DMS53 (cell line): ENCODE measurements at regions not wholly inside any gene's neighbourhood (a gene's known extent, or its start where the extent isn't known, plus 50 kb on each side); places are given as distances from the start of the nearest gene placed in this dataset.

ENCODE experiments used
- DNase-seq: peaks from one replicate; lab custom pipeline; 2025; lab: John Stamatoyannopoulos, UW

GRCh38 chr5:143663872-143664271, 148.1 kb upstream of the HMHB1 start:
- no peak for DNase-seq

- peak; percentile 66 for DNase-seq
These were observed 149.9 kb upstream of the HMHB1 start for GRCh38 chr5:143662020-143662419.

GRCh38 chr5:143660625-143661024, 151.3 kb upstream of the HMHB1 start:
- no peak for DNase-seq

GRCh38 chr5:143659599-143660238, 152.2 kb upstream of the HMHB1 start:
- DNase-seq, result peak; percentile 82

GRCh38 chr5:143658956-143659355, 153.0 kb upstream of the HMHB1 start:
- peak; percentile 33 for DNase-seq

DNA sequence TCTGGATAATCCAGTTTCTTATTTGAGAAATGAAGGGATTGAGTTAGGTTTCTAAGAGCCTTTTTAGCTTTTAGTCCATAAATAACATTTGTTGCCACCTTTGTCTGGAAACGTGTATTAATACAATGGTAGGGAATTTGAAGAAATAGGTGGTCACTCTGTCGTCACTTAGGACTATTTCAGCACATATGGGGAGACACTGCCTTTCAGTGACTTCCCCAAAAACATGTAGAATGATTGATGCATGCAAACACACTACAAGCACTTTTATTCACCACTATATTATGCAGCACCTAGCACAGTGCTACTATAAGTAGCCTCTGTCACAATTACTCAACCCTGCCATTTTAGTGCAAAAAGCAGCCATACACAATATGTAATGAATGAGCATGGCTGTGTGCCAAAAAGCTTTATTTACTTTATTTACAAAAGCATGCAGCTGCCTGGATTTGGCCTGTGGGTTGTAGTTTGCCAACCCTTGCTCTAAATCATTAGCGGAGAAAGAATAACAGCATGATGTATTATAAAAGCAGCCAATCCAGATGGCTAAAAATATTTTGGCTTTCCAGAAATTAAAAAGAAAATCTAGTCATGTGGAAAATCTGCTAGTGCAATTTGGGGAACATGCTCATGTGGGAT, 154.2 kb upstream of the HMHB1 start:
- peak; percentile 94 for DNase-seq

DNA sequence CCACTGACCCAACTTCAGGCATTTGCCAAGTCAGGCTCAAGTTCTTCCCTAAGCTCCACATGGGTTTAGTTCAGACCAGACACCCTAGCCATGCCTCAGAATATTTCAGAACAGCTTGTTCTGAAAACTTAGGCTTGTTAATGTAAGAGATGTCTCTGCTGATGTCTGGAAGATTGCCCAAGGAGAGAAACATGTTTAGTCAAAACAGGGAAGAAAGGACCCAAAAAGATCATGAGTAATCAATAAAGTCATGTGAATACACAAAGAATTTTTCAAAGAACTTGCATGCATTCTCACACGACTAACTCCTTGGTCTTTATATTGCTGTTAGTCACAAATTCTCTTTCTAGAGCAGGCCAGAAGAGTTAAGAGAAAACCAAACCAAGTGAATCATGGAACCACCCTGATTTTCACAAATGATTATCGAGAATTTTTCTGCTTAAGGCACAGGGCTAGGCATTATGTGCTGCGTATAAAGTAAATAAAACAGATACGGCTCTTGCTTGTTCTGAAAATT, 158.1 kb upstream of the HMHB1 start:
- no peak for DNase-seq

- DNase-seq, result peak; percentile 42
These were observed 158.7 kb upstream of the HMHB1 start for GRCh38 chr5:143653256-143653655.

DNA sequence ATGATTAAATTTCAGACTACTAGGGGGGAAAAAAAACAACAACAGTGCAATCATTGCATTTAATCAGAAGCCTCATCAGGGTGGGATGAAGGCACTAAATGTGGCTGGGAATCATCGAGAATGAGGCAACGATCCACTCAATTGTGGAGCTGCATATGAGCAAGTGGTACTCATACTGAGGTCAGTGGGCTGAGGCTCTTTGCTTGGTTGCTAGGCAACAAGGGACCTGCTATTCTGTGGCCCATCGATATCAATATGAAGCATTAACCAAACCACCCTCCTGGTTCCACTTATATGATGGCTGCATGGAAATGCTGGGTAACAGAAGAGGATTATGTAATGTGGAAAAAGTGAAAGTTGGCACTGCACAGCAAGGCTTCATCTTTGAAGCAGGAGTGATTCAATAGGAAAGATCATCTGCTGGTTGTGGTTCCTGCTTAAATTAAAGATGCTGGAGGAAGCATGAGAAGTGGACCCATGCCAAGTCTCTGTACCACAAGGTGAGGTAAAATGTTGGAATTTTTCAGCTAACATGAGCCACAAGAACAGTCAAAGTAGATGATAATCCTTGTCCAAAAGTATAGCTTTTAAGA, 159.8 kb upstream of the HMHB1 start:
- peak; percentile 70 for DNase-seq

- no peak for DNase-seq
These were observed 161.9 kb upstream of the HMHB1 start for GRCh38 chr5:143649937-143650621.

DNA sequence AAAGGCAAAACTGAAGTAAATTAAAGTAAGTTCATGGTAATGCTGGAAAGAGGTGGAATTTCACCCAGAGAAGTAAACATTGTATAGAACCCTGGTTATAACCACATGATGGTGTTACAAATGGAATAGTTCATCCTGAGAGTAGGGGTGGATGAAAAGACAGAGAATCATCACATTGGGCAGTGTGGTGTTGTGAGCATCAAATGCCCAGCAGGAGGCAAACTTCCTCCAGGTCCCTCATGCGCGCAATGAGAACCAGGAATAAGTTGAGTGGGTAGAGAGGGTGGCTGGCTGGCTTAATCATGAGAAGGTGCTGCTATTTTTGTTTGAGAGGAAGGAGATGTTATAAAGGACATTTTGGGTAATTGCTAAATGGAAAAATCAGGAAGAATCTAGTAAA, 163.3 kb upstream of the HMHB1 start:
- DNase-seq, result peak; percentile 65

DNA sequence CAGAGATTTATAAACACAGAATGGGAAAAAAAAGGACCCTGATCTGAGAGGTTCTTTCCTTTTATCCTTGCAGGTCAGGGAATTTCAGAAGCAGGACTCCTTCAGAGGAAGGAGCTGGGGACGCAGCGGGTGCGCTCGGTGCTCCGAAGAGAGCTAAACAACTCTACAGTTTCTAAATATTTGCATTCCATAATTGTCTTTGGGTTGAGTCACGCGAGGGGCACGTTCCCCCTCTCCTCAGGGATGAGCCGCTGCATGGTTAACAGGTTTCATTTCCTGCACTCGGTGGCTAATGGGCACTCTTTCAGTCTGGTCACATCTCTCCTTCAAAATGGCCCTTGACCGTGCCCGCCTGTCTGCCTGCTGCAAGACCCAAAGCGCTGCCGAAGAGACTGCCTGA, 165.0 kb upstream of the HMHB1 start:
- DNase-seq, result peak; percentile 91

- no peak for DNase-seq
These were observed 166.6 kb upstream of the HMHB1 start for GRCh38 chr5:143645356-143645755.

- no peak for DNase-seq
These were observed 167.2 kb upstream of the HMHB1 start for GRCh38 chr5:143644727-143645126.

GRCh38 chr5:143642791-143643190, 169.2 kb upstream of the HMHB1 start:
- no peak for DNase-seq

DNA sequence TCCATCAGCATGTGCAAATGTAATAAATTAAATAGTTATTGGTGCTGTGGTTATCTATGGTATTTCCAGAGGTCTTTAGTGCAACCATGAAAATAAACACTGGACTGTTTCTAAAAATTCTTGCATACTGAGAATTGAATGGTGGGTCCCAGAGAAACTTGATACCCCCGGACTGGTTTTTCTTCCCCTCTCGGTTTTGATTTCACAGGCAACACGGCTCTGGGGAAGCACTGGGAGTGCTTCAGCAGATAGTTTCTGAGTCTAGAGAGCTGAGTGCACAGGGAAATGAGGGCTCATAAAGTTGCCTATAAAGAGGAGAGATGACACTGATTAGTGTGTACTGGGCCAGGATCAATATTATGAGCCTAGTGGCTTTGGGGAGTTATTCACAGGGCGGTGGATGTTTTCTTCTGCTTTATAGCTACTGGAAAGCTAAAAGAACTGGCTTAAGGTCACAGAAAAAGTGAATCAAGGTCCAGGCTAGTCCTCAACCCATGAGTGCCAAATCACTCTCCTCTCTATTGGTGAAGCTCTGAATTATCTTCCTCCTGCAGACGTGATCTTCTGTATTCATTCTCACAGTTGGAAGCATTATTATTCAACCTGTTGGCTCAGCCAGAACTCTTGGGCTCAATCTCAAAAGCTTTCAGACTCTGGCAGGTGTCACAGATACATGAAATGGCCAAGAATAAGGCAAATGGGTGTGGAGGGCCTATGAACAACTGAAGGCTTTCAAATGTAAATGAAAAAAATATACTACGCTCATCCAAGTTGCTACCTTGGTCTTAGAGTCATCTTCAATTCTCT, 170.2 kb upstream of the HMHB1 start:
- no peak for DNase-seq

GRCh38 chr5:143638654-143639053, 173.3 kb upstream of the HMHB1 start:
- DNase-seq, result peak; percentile 90

- DNase-seq, result peak; percentile 31
These were observed 174.9 kb upstream of the HMHB1 start for GRCh38 chr5:143636931-143637528.

- DNase-seq, result no peak
These were observed 176.1 kb upstream of the HMHB1 start for GRCh38 chr5:143635888-143636287.

- DNase-seq, result peak; percentile 75
These were observed 176.7 kb upstream of the HMHB1 start for GRCh38 chr5:143635146-143635752.

- DNase-seq, result no peak
These were observed 177.3 kb upstream of the HMHB1 start for GRCh38 chr5:143634689-143635088.
